ENCODE measurements at regions not wholly inside any gene's neighbourhood (a gene's known extent, or its start where the extent isn't known, plus 50 kb on each side); places are given as distances from the start of the nearest gene placed in this dataset.
A peak's percentile ranks its signal among the peaks of the same experiment; 100 is the strongest.

- in situ Hi-C loops (cut with HindIII; ENCODE audit: low pct_ligation_motif_present, low sequenced_read_pairs) = no loop called here
- Histone ChIP-seq H3K36me3 (replicated peaks) (no peaks in the 10 kb centered on the region), H3K27ac (no peak overlapping the region), H3K4me3 (ENCODE audit: low read depth, low read length) (no peak overlapping the region), H3K27me3 (replicated peaks) (no peaks in the 10 kb centered on the region)
- DNase-seq = no peak
- no peak for TF ChIP-seq CTCF (IDR thresholded peaks at IDR 0.05; ENCODE audit: low read depth, low read length, missing control alignments)
Measured at GRCh38 chr1:221805121-221805520, 63.2 kb upstream of the DUSP10 start.

- DNase-seq = no peak
- no peaks in the 10 kb centered on the region for H3K36me3 ChIP-seq (replicated peaks)
- TF ChIP-seq CTCF (IDR thresholded peaks at IDR 0.05; ENCODE audit: low read depth, low read length, missing control alignments) = no peak
- in situ Hi-C loops (cut with HindIII; ENCODE audit: low pct_ligation_motif_present, low sequenced_read_pairs) = no loop called here
- no peaks in the 10 kb centered on the region for H3K27me3 ChIP-seq (replicated peaks)
- H3K4me3 ChIP-seq (ENCODE audit: low read depth, low read length) = no peak overlapping the region
- no peak overlapping the region for H3K27ac ChIP-seq
Measured at GRCh38 chr1:221804303-221804702, 62.4 kb upstream of the DUSP10 start.

- in situ Hi-C loops (cut with HindIII; ENCODE audit: low pct_ligation_motif_present, low sequenced_read_pairs) = no loop called here
- no peaks in the 10 kb centered on the region for H3K36me3 ChIP-seq (replicated peaks)
- TF ChIP-seq CTCF (IDR thresholded peaks at IDR 0.05; ENCODE audit: low read depth, low read length, missing control alignments) = no peak
- no peaks in the 10 kb centered on the region for H3K27me3 ChIP-seq (replicated peaks)
- DNase-seq = peak; percentile 55
- no peak overlapping the region for H3K27ac ChIP-seq
- no peak overlapping the region for H3K4me3 ChIP-seq (ENCODE audit: low read depth, low read length)
Measured at GRCh38 chr1:221801773-221802516, 60.1 kb upstream of the DUSP10 start.

- TF ChIP-seq CTCF (IDR thresholded peaks at IDR 0.05; ENCODE audit: low read depth, low read length, missing control alignments) = no peak
Measured at GRCh38 chr1:221801251-221801661, 59.4 kb upstream of the DUSP10 start.

GRCh38 chr1:221800831-221801230 is 58.9 kb upstream of the DUSP10 start:
- no peaks in the 10 kb centered on the region for H3K27me3 ChIP-seq (replicated peaks)
- DNase-seq = no peak
- no peak for TF ChIP-seq CTCF (IDR thresholded peaks at IDR 0.05; ENCODE audit: low read depth, low read length, missing control alignments)
- no peak overlapping the region for H3K4me3 ChIP-seq (ENCODE audit: low read depth, low read length)
- no peaks in the 10 kb centered on the region for H3K36me3 ChIP-seq (replicated peaks)
- in situ Hi-C loops (cut with HindIII; ENCODE audit: low pct_ligation_motif_present, low sequenced_read_pairs) = no loop called here
- H3K27ac ChIP-seq = no peak overlapping the region

More at GRCh38 chr1:221801251-221801661, 59.4 kb upstream of the DUSP10 start:
- no peaks in the 10 kb centered on the region for H3K36me3 ChIP-seq (replicated peaks)
- in situ Hi-C loops (cut with HindIII; ENCODE audit: low pct_ligation_motif_present, low sequenced_read_pairs) = no loop called here
- DNase-seq = no peak
- no peak overlapping the region for H3K4me3 ChIP-seq (ENCODE audit: low read depth, low read length)
- H3K27ac ChIP-seq = no peak overlapping the region
- no peaks in the 10 kb centered on the region for H3K27me3 ChIP-seq (replicated peaks)

- TF ChIP-seq CTCF (IDR thresholded peaks at IDR 0.05; ENCODE audit: low read depth, low read length, missing control alignments) = no peak
- Histone ChIP-seq H3K36me3 (replicated peaks) (no peaks in the 10 kb centered on the region), H3K27me3 (replicated peaks) (no peaks in the 10 kb centered on the region), H3K4me3 (ENCODE audit: low read depth, low read length) (no peak overlapping the region), H3K27ac (no peak overlapping the region)
- in situ Hi-C loops (cut with HindIII; ENCODE audit: low pct_ligation_motif_present, low sequenced_read_pairs) = no loop called here
- no peak for DNase-seq
Measured at GRCh38 chr1:221797506-221797905, 55.6 kb upstream of the DUSP10 start.

Measured in brain microvascular endothelial cell (primary cell).